ENCODE measurements at regions not wholly inside any gene's neighbourhood (a gene's known extent, or its start where the extent isn't known, plus 50 kb on each side); places are given as distances from the start of the nearest gene placed in this dataset.

GRCh38 chr3:31193429-31193828, 299.0 kb upstream of the GADL1 start:
- intact Hi-C loops (cut with micrococcal nuclease) = no loop called here
- POLR2A ChIA-PET (ENCODE audit: unreplicated experiment) = no interaction called here
- no peak overlapping the region for H2AFZ ChIP-seq (replicated peaks; ENCODE audit: low read length, poor library complexity)

More at GRCh38 chr3:31193429-31193828, 299.0 kb upstream of the GADL1 start:
- Histone ChIP-seq H2BK120ac (ENCODE audit: low read depth, low read length) (no peak overlapping the region), H3K4me2 (ENCODE audit: low read depth, low read length) (no peak overlapping the region), H4K91ac (ENCODE audit: insufficient read depth, low read depth, low read length) (no peak overlapping the region), H4K20me1 (ENCODE audit: insufficient read depth, low read length) (no peaks in the 10 kb centered on the region), H3K9ac (ENCODE audit: low read depth, low read length) (no peak overlapping the region), H3K9me1 (ENCODE audit: insufficient read depth, low read length) (no peaks in the 10 kb centered on the region), H3K18ac (ENCODE audit: low read depth, low read length) (no peak overlapping the region), H3K27me3 (ENCODE audit: control insufficient read depth, insufficient read depth, low read length) (peaks cover 2% of the 10 kb centered on the region; the same call in 1 of the 2 replicates), H3K79me1 (ENCODE audit: low read depth in 1 of 2, low read length in 2 of 2) (no peaks in the 10 kb centered on the region), H2AK5ac (ENCODE audit: low read depth, low read length) (no peak overlapping the region), H3K9me3 (ENCODE audit: control insufficient read depth, insufficient read depth, low read length) (no peaks in the 10 kb centered on the region), H4K8ac (ENCODE audit: low read depth in 2 of 2, low read length in 2 of 2) (no peak overlapping the region), H3K14ac (replicated peaks; ENCODE audit: low read depth, low read length) (no peak overlapping the region), H3K4ac (ENCODE audit: low read depth, low read length) (no peak overlapping the region), H3K4me3 (ENCODE audit: insufficient read depth, low read depth, low read length) (no peak overlapping the region), H2BK15ac (ENCODE audit: low read depth, low read length) (no peak overlapping the region), H2AK9ac (replicated peaks; ENCODE audit: low read depth, low read length, poor library complexity) (no peak overlapping the region), H4K5ac (ENCODE audit: low read depth, low read length) (no peak overlapping the region), H3K4me1 (ENCODE audit: control insufficient read depth, insufficient read depth, low read length) (no peaks in the 10 kb centered on the region), H3K36me3 (ENCODE audit: control insufficient read depth, insufficient read depth, low read length) (no peaks in the 10 kb centered on the region), H3K56ac (ENCODE audit: extremely low read depth, insufficient read depth, low read length) (no peak overlapping the region), H2BK20ac (ENCODE audit: low read depth, low read length) (no peak overlapping the region), H3K23ac (ENCODE audit: low read depth, low read length) (no peak overlapping the region), H3K27ac (ENCODE audit: insufficient read depth, low read length) (no peak overlapping the region), H2BK5ac (ENCODE audit: low read depth, low read length, poor library complexity, severe bottlenecking) (no peak overlapping the region)
- dilution Hi-C loops (cut with HindIII; ENCODE audit: low sequenced_read_pairs, unreplicated experiment) (no loop called here), in situ Hi-C loops (cut with MboI; ENCODE audit: low sequenced_read_pairs) (no loop called here)
- ATAC-seq (ENCODE audit: low read depth) (no peak), DNase-seq (no peak)
- BruUV-seq (replicated peaks) = no TSS peak
- WGBS, 2 experiments (ENCODE audit: extremely low coverage in 2 of 2, insufficient read length in 1 of 2) = 83% methylated on average over 1 of the region's 2 CpGs; no CpG with 5 or more reads in 1 of the 2 experiments
- TF ChIP-seq, protein P1, sequence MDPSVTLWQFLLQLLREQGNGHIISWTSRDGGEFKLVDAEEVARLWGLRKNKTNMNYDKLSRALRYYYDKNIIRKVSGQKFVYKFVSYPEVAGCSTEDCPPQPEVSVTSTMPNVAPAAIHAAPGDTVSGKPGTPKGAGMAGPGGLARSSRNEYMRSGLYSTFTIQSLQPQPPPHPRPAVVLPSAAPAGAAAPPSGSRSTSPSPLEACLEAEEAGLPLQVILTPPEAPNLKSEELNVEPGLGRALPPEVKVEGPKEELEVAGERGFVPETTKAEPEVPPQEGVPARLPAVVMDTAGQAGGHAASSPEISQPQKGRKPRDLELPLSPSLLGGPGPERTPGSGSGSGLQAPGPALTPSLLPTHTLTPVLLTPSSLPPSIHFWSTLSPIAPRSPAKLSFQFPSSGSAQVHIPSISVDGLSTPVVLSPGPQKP (IDR thresholded peaks at IDR 0.05; ENCODE audit: borderline replicate concordance, low read depth, low read length) = no peak
- no peak for TF ChIP-seq FOS (IDR thresholded peaks at IDR 0.05; ENCODE audit: low read depth, low read length)
- TF ChIP-seq BHLHE40 (IDR thresholded peaks at IDR 0.05; ENCODE audit: low read depth, low read length) = no peak
- no peak for TF ChIP-seq CHD1 (IDR thresholded peaks at IDR 0.05; ENCODE audit: low read depth, low read length)
- TF ChIP-seq SMC3 (IDR thresholded peaks at IDR 0.05; ENCODE audit: low read depth, low read length) = no peak
- TF ChIP-seq USF2 (IDR thresholded peaks at IDR 0.05; ENCODE audit: low read depth, low read length) = no peak
- no peak for TF ChIP-seq MAFK (IDR thresholded peaks at IDR 0.05; ENCODE audit: low read depth, low read length)
- no peak for TF ChIP-seq RCOR1 (IDR thresholded peaks at IDR 0.05; ENCODE audit: insufficient replicate concordance, low read length)
- TF ChIP-seq, protein P2, sequence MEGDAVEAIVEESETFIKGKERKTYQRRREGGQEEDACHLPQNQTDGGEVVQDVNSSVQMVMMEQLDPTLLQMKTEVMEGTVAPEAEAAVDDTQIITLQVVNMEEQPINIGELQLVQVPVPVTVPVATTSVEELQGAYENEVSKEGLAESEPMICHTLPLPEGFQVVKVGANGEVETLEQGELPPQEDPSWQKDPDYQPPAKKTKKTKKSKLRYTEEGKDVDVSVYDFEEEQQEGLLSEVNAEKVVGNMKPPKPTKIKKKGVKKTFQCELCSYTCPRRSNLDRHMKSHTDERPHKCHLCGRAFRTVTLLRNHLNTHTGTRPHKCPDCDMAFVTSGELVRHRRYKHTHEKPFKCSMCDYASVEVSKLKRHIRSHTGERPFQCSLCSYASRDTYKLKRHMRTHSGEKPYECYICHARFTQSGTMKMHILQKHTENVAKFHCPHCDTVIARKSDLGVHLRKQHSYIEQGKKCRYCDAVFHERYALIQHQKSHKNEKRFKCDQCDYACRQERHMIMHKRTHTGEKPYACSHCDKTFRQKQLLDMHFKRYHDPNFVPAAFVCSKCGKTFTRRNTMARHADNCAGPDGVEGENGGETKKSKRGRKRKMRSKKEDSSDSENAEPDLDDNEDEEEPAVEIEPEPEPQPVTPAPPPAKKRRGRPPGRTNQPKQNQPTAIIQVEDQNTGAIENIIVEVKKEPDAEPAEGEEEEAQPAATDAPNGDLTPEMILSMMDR (conservative IDR thresholded peaks at IDR 0.05; ENCODE audit: low read depth, low read length) = no peak
- TF ChIP-seq MAZ (IDR thresholded peaks at IDR 0.05; ENCODE audit: borderline replicate concordance, low read depth, low read length) = no peak
- TF ChIP-seq CEBPB (IDR thresholded peaks at IDR 0.05; ENCODE audit: low read depth, low read length) = no peak
- no peak for TF ChIP-seq POLR2A (IDR thresholded peaks at IDR 0.05; ENCODE audit: low read depth, low read length)
- TF ChIP-seq RFX5 (IDR thresholded peaks at IDR 0.05; ENCODE audit: low read depth, low read length) = no peak
- no peak for TF ChIP-seq RAD21 (IDR thresholded peaks at IDR 0.05; ENCODE audit: low read length)
- no peak for TF ChIP-seq MXI1 (IDR thresholded peaks at IDR 0.05; ENCODE audit: borderline replicate concordance, low read depth, low read length)
- CTCF ChIA-PET = no interaction called here

Data from IMR-90 (cell line).